Loucy (cell line): ENCODE measurements at regions not wholly inside any gene's neighbourhood (a gene's known extent, or its start where the extent isn't known, plus 50 kb on each side); places are given as distances from the start of the nearest gene placed in this dataset.
"Not testable (repeated sequence)": the region's sequence is repeated elsewhere in the genome, so short reads cannot be mapped to it uniquely, and the experiment has no call there.

Experiments used
- H2AFZ ChIP-seq: fragments of 200-600 bp; sonication (generic); 2 replicates; pipeline ENCODE4 v1.6.0; 2016; ENCODE audit warnings: antibody characterized with exemption, mild to moderate bottlenecking, low read length, moderate library complexity
- H3F3A ChIP-seq: fragments of 200-600 bp; 2 replicates; pipeline ENCODE4 v1.6.0; 2016; ENCODE audit warnings: antibody characterized with exemption, low read depth, mild to moderate bottlenecking
- H3K27me3 ChIP-seq: fragments of 200-600 bp; sonication (generic); 2 replicates; pipeline ENCODE4 v1.6.1; 2014; ENCODE audit warnings: low read length, mild to moderate bottlenecking; ENCODE audit not compliant: insufficient read depth, poor library complexity, severe bottlenecking
- H3K36me3 ChIP-seq: fragments of 200-600 bp; sonication (generic); 2 replicates; pipeline ENCODE4 v1.6.1; 2016; ENCODE audit warnings: low read length; ENCODE audit not compliant: insufficient read depth
- H3K4me1 ChIP-seq: fragments of 200-600 bp; sonication (generic); 2 replicates; pipeline ENCODE4 v1.5.1; 2014; ENCODE audit warnings: low read length, mild to moderate bottlenecking; ENCODE audit not compliant: insufficient read depth, poor library complexity, severe bottlenecking
- H3K4me2 ChIP-seq: fragments of 200-600 bp; sonication (generic); 2 replicates; pipeline ENCODE4 v1.6.0; 2014; ENCODE audit warnings: antibody characterized with exemption, low read length, low read depth, mild to moderate bottlenecking; ENCODE audit not compliant: poor library complexity, severe bottlenecking
- H3K4me3 ChIP-seq: fragments of 200-600 bp; sonication (generic); 2 replicates; pipeline ENCODE4 v1.5.1; 2014; ENCODE audit warnings: low read length, mild to moderate bottlenecking, mixed read lengths; ENCODE audit not compliant: poor library complexity, severe bottlenecking
- H3K79me2 ChIP-seq: fragments of 200-600 bp; sonication (generic); 2 replicates; pipeline ENCODE4 v1.6.1; 2014; ENCODE audit warnings: low read length; ENCODE audit not compliant: insufficient read depth
- H3K9ac ChIP-seq: fragments of 200-600 bp; sonication (generic); 2 replicates; pipeline ENCODE4 v1.6.0; 2014; ENCODE audit warnings: mild to moderate bottlenecking, low read depth, low read length, moderate library complexity; ENCODE audit not compliant: poor library complexity, severe bottlenecking
- H3K9me2 ChIP-seq: fragments of 200-600 bp; sonication (generic); replicated peaks from 2 replicates; pipeline ENCODE4 v1.6.1; 2016; ENCODE audit warnings: low read depth, low read length, mixed read lengths
- H3K9me3 ChIP-seq: fragments of 200-600 bp; sonication (generic); 2 replicates; pipeline ENCODE4 v1.6.1; 2014; ENCODE audit warnings: mild to moderate bottlenecking, antibody characterized with exemption, low read length, low read depth; ENCODE audit not compliant: insufficient read depth
- H4K20me1 ChIP-seq: fragments of 200-600 bp; sonication (generic); 2 replicates; pipeline ENCODE4 v1.6.0; 2014; ENCODE audit warnings: antibody characterized with exemption, low read length, mild to moderate bottlenecking; ENCODE audit not compliant: insufficient read depth, poor library complexity, severe bottlenecking
- CTCF ChIP-seq: fragments of 200-600 bp; sonication (generic); conservative IDR thresholded peaks from 2 replicates; pipeline ENCODE4 v1.5.1; 2014; ENCODE audit warnings: mild to moderate bottlenecking, antibody characterized with exemption, low read length
- EZH2phosphoT487 ChIP-seq: fragments of 200-600 bp; IDR thresholded peaks from 2 replicates; pipeline ENCODE4 v1.6.1; 2018; ENCODE audit warnings: antibody characterized with exemption, mild to moderate bottlenecking, moderate library complexity, borderline replicate concordance

GRCh38 chrX:73916489-73916888, 64.0 kb upstream of the XIST start:
- H4K20me1 ChIP-seq: no peaks in the 10 kb centered on the region
- H3K4me1 ChIP-seq: peaks cover 14% of the 10 kb centered on the region
- no peaks in the 10 kb centered on the region for H3K79me2 ChIP-seq
- no peaks in the 10 kb centered on the region for H3F3A ChIP-seq
- H3K9ac ChIP-seq: no peak overlapping the region
- H2AFZ ChIP-seq: no peak overlapping the region
- no peak for TF ChIP-seq EZH2phosphoT487
- no peak for TF ChIP-seq CTCF
- H3K9me2 ChIP-seq: no peaks in the 10 kb centered on the region
- H3K27me3 ChIP-seq: no peaks in the 10 kb centered on the region
- H3K9me3 ChIP-seq: no peaks in the 10 kb centered on the region
- H3K36me3 ChIP-seq: no peaks in the 10 kb centered on the region
- no peak overlapping the region for H3K4me2 ChIP-seq
- no peak overlapping the region for H3K4me3 ChIP-seq

- H3K36me3 ChIP-seq, H3K79me2 ChIP-seq, H4K20me1 ChIP-seq, H2AFZ ChIP-seq, H3K27me3 ChIP-seq, H3K4me2 ChIP-seq, H3F3A ChIP-seq, H3K9me2 ChIP-seq, H3K4me3 ChIP-seq, H3K9ac ChIP-seq, H3K9me3 ChIP-seq: not testable (repeated sequence)
- H3K4me1 ChIP-seq: peaks cover 14% of the 10 kb centered on the region
These were observed 62.3 kb upstream of the XIST start for GRCh38 chrX:73914792-73915191.

GRCh38 chrX:73913580-73913979, 61.1 kb upstream of the XIST start:
- Histone ChIP-seq H3K9ac (no peak overlapping the region), H3K27me3 (no peaks in the 10 kb centered on the region), H3K79me2 (no peaks in the 10 kb centered on the region), H4K20me1 (no peaks in the 10 kb centered on the region), H3K9me3 (no peaks in the 10 kb centered on the region), H2AFZ (no peak overlapping the region), H3K9me2 (no peaks in the 10 kb centered on the region), H3K4me1 (peaks cover 14% of the 10 kb centered on the region), H3K4me3 (no peak overlapping the region), H3K4me2 (no peak overlapping the region), H3F3A (no peaks in the 10 kb centered on the region), H3K36me3 (no peaks in the 10 kb centered on the region)
- TF ChIP-seq EZH2phosphoT487: no peak

- H3K4me1 ChIP-seq, H4K20me1 ChIP-seq, H3K36me3 ChIP-seq, H3K79me2 ChIP-seq, H3K9me2 ChIP-seq, H3K9ac ChIP-seq, H3K9me3 ChIP-seq, H3K4me3 ChIP-seq, H2AFZ ChIP-seq, H3K4me2 ChIP-seq, H3F3A ChIP-seq, H3K27me3 ChIP-seq: not testable (repeated sequence)
These were observed 59.4 kb upstream of the XIST start for GRCh38 chrX:73911946-73912345.

- not testable (repeated sequence) for H4K20me1 ChIP-seq, H3F3A ChIP-seq, H3K27me3 ChIP-seq, H3K79me2 ChIP-seq, H3K4me1 ChIP-seq, H3K4me2 ChIP-seq, H3K4me3 ChIP-seq, H3K9me3 ChIP-seq, H3K9me2 ChIP-seq, H3K9ac ChIP-seq, H2AFZ ChIP-seq, H3K36me3 ChIP-seq
These were observed 53.3 kb upstream of the XIST start for GRCh38 chrX:73905749-73906374.
